SJSA1 (cell line): ENCODE measurements at regions not wholly inside any gene's neighbourhood (a gene's known extent, or its start where the extent isn't known, plus 50 kb on each side); places are given as distances from the start of the nearest gene placed in this dataset.

Source experiments
- DNase-seq, 2 experiments: peaks; one replicate each; pipeline ENCODE4 v3.0.0-alpha.2; 2015 to 2020; ENCODE audit warnings: low spot score in 2 of 2, low read depth in 1 of 2
- H3K27ac ChIP-seq: fragments of 250-450 bp; sonication (Bioruptor Pico); 2 replicates; pipeline ENCODE4 v1.5.1; 2020; ENCODE audit warnings: mild to moderate bottlenecking, moderate library complexity
- H3K27me3 ChIP-seq: fragments of 250-450 bp; sonication (Bioruptor Pico); replicated peaks from 2 replicates; pipeline ENCODE4 v1.5.1; 2020; ENCODE audit warnings: mild to moderate bottlenecking, moderate library complexity
- H3K36me3 ChIP-seq: fragments of 250-450 bp; sonication (Bioruptor Pico); 2 replicates; pipeline ENCODE4 v1.5.1; 2020; ENCODE audit warnings: mild to moderate bottlenecking
- H3K4me1 ChIP-seq: fragments of 250-450 bp; sonication (Bioruptor Pico); replicated peaks from 2 replicates; pipeline ENCODE4 v1.6.1; 2021; ENCODE audit warnings: mild to moderate bottlenecking
- H3K4me3 ChIP-seq: fragments of 250-450 bp; sonication (Bioruptor Pico); 2 replicates; pipeline ENCODE4 v1.5.1; 2020; ENCODE audit warnings: mild to moderate bottlenecking
- H3K9me3 ChIP-seq: fragments of 250-450 bp; sonication (Bioruptor Pico); replicated peaks from 2 replicates; pipeline ENCODE4 v1.5.1; 2020; ENCODE audit warnings: mild to moderate bottlenecking

DNA sequence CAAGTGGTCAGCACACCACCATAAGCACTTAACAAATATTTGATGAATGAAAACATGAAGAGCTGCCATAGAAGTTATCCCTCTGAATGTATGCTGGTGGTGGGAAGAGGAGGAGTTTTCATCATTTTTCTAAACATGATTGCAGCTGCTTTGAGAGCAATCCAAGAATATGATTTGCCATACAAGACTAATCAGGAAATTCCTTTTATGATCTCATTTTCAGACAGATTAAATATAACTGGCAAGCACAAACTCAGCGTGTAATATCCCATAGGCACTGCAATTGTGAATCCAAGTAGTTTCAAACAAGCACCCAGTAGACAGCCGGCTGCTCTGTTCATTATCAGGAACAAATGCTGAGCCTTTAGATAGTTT is 505.7 kb upstream of the LUZP2 start:
- no peak overlapping the region for H3K4me3 ChIP-seq
- DNase-seq: no peak

DNA sequence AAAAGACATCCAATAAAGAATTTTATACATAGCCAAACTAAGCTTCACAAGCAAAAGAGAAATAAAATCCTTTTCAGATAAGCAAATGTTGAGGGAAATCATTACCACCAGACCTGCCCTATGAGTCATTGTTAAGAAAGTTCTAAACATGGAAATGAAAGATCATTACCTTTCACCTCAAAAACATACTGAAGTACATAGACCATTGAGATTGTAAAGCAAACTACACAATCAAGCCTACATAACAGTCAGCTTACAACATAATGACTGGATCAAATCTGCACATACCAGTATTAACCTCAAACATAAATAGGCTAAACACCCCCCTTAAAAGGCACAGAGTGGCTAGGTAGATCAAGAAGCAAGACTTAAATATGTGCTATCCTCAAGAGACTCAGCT is 501.0 kb upstream of the LUZP2 start:
- Histone ChIP-seq H3K27me3 (no peaks in the 10 kb centered on the region), H3K36me3 (no peaks in the 10 kb centered on the region)
- no peak for DNase-seq

More for the DNA sequence above, 505.7 kb upstream of the LUZP2 start:
- H3K36me3 ChIP-seq: no peaks in the 10 kb centered on the region
- no peaks in the 10 kb centered on the region for H3K27me3 ChIP-seq
- peaks cover 38% of the 10 kb centered on the region for H3K4me1 ChIP-seq
- peak overlapping the region; percentile 10; the same call in 1 of the 2 replicates for H3K27ac ChIP-seq
- no peaks in the 10 kb centered on the region for H3K9me3 ChIP-seq

DNA sequence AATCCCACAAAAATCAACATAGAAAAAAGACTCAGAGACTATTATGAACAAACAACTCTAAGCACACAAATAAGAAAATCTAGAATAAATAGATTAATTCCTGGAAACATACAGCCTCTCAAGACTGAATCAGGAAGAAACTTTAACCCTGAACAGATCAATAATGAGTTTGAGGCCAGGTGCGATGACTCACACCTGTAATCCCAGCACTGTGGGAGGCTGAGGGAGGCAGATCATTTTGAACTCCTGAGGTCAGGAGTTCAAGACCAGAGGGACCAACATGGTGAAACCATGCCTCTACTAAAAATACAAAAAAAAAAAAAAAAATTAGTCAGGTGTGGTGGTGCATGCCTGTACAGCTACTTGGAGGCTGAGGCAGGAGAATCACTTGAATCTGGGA is 499.5 kb upstream of the LUZP2 start:
- Histone ChIP-seq H3K9me3 (no peaks in the 10 kb centered on the region), H3K4me1 (0 out of 2 replicates have a peak, but pooled peaks cover 3% of the 10 kb centered on the region), H3K27ac (no peak overlapping the region), H3K36me3 (no peaks in the 10 kb centered on the region), H3K27me3 (no peaks in the 10 kb centered on the region), H3K4me3 (no peak overlapping the region)
- no peak for DNase-seq

More for the DNA sequence above, 501.0 kb upstream of the LUZP2 start:
- no peak overlapping the region for H3K27ac ChIP-seq
- no peaks in the 10 kb centered on the region for H3K9me3 ChIP-seq
- H3K4me1 ChIP-seq: peaks cover 8% of the 10 kb centered on the region
- no peak overlapping the region for H3K4me3 ChIP-seq

DNA sequence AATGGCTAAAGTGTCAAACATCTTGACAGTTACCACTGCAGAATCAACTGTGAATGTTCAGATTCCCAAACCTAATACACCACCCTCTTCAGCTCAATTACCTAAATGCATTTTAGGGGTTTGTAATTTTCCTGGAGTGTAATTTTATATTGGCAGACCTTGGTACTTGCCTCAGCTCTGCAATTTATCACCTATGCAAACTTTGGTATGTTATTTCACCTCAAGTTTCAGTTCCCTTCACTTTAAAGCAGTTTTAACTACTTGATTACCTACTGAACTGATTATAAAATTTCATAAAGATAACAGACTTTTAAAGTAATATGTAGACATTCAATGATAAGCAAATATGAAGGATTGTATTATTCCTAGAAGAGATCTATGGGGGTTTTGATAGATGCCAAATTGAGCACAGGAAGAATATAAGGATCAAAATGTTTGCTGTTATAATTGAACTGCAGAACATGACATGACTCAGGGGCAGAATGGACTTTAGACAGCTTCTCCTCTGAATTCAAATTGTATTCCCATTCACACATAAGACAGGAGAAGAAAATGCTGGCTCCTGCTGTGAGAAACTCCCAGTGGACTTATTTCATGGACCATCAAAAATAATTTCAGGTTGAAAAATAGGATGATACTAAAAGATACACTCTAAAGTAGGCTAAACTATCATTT is 491.5 kb upstream of the LUZP2 start:
- H3K27ac ChIP-seq: no peak overlapping the region
- no peaks in the 10 kb centered on the region for H3K4me1 ChIP-seq
- H3K9me3 ChIP-seq: no peaks in the 10 kb centered on the region
- H3K27me3 ChIP-seq: no peaks in the 10 kb centered on the region
- H3K36me3 ChIP-seq: no peaks in the 10 kb centered on the region
- DNase-seq: no peak
- H3K4me3 ChIP-seq: no peak overlapping the region

DNA sequence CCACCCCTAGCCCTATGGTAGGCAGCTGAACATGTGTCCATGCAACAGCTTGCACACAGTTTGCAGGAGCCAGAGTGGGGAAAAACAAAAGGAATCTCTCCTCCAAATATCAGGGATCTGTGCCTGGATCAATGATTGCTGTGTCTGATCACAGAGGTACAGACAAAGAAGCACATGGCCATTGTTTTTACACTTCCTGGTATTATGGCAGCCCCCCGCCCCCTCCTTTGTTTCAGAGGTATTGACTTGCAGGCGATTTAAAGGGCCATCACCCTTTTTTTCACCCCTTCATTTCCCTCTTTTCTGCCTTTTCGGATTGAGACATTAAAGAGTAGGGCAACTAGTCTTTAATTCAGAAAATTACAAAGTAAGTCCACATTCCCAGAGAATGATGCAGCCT is 453.0 kb upstream of the LUZP2 start:
- no peak overlapping the region for H3K4me3 ChIP-seq

DNA sequence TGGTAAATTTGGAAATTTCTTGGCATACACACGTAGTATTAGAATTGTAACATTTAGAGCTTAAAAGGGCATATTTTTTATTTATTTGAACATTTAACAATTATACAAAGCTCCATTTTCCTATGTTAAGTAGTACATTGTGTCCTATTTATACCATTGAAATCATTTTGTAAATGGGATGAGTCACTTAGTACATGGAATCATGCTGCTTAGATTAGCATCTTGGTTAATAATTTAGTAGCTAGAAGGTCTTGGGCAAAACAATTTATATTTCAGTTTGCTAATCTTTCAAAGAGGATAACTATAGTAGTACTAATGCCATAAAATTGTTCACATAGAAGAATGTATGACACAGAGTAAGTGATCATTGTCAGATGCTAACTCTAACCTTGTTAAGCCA is 450.1 kb upstream of the LUZP2 start:
- Histone ChIP-seq H3K27me3 (no peaks in the 10 kb centered on the region), H3K27ac (no peak overlapping the region), H3K36me3 (no peaks in the 10 kb centered on the region), H3K9me3 (0 out of 2 replicates have a peak, but pooled peaks cover 3% of the 10 kb centered on the region), H3K4me1 (no peaks in the 10 kb centered on the region), H3K4me3 (no peak overlapping the region)
- DNase-seq: no peak

More for the DNA sequence above, 453.0 kb upstream of the LUZP2 start:
- Histone ChIP-seq H3K36me3 (no peaks in the 10 kb centered on the region), H3K4me1 (no peaks in the 10 kb centered on the region), H3K27ac (no peak overlapping the region), H3K27me3 (no peaks in the 10 kb centered on the region), H3K9me3 (0 out of 2 replicates have a peak, but pooled peaks cover 3% of the 10 kb centered on the region)
- DNase-seq: no peak

DNA sequence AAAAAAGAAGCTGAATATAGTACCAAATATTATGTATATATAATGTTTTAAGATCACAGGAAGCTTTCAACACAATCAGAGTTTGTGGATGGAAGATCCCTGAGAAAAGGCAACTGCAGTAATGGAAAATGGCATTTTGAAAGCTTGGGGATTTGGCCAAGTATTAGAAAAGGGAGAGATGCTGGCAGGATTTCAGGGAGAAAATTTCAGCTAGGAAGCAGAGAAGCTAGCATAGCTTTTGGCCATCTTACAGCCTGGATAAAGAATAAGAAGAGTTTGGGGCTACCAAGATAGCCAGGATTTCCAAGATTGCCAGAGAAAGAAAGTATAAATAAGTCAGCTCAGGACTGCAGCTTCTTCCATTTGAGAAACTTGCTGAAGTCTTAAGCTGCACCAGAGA is 440.8 kb upstream of the LUZP2 start:
- H3K27me3 ChIP-seq: no peaks in the 10 kb centered on the region
- H3K36me3 ChIP-seq: no peaks in the 10 kb centered on the region
- no peak overlapping the region for H3K27ac ChIP-seq
- no peak overlapping the region for H3K4me3 ChIP-seq
- no peaks in the 10 kb centered on the region for H3K4me1 ChIP-seq
- DNase-seq: no peak
- H3K9me3 ChIP-seq: no peaks in the 10 kb centered on the region

DNA sequence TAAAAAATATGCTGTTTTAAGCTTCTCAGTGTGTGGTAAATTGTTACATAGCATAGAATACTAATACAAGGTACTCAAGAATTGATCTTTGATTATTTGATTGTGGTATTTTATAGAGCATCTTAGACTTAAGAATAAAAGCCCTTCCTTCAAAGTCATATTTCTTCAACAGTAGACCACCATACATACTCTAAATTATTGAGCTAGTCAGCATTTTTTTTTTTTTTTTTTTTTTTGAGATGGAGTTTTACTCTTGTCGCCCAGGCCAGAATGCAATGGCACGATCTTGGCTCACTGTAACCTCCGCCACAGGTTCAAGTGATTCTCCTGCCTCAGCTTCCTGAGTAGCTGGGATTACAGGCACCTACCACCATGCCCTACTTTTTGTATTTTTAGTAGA is 436.7 kb upstream of the LUZP2 start:
- no peak for DNase-seq
- H3K4me3 ChIP-seq: no peak overlapping the region
- no peak overlapping the region for H3K27ac ChIP-seq
- no peaks in the 10 kb centered on the region for H3K36me3 ChIP-seq
- H3K27me3 ChIP-seq: no peaks in the 10 kb centered on the region
- H3K9me3 ChIP-seq: no peaks in the 10 kb centered on the region
- no peaks in the 10 kb centered on the region for H3K4me1 ChIP-seq

DNA sequence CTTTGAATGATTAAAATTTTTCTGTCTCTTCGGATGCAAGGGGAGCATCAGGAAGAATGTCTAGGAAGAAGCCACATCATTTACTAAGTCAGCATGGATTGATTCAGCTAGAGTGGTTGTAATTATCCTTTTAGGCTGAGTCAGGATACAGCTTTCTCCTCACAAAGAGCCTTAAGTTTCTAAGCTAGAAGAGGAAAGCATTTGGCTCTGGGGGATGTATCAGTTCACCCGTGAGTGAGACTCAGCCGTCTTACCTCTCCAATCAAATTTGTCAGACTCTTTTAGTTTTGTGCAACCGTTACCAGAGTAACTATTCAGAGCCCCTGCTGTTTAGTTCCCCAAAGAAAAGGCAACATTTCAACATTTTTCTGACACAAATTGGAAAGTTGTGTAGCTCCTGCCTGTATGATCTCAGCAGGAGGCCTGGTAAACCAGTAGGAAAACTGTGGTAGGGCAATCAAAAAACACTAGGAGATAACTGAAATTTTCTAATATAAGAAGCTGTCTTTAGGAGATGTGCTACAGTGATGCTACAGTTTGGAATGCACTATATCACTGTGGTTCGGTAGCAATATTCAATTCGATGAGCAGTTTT is 432.4 kb upstream of the LUZP2 start:
- Histone ChIP-seq H3K27me3 (no peaks in the 10 kb centered on the region), H3K9me3 (no peaks in the 10 kb centered on the region), H3K4me3 (no peak overlapping the region), H3K27ac (no peak overlapping the region), H3K36me3 (no peaks in the 10 kb centered on the region), H3K4me1 (no peaks in the 10 kb centered on the region)
- no peak for DNase-seq

DNA sequence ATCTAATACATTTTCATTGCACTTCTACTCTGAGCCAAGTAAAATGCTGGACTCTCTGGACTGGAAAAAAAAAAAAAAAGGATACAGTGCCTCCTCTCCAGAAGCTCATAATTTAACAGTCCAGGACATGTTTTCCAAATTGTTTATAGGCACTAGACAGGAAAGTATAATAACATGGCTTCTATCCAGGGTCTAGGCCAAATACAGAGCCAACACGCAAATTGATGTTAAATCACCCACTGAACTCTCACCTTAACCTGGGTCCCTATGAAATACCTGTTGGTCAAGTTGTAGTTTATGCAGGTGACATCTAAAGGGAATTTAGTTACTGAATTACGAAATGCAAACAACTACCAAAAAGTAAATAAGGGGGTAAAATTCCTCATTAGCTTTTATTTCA is 428.7 kb upstream of the LUZP2 start:
- Histone ChIP-seq H3K27me3 (no peaks in the 10 kb centered on the region), H3K27ac (no peak overlapping the region), H3K9me3 (no peaks in the 10 kb centered on the region), H3K4me3 (no peak overlapping the region), H3K36me3 (no peaks in the 10 kb centered on the region), H3K4me1 (no peaks in the 10 kb centered on the region)
- no peak for DNase-seq

DNA sequence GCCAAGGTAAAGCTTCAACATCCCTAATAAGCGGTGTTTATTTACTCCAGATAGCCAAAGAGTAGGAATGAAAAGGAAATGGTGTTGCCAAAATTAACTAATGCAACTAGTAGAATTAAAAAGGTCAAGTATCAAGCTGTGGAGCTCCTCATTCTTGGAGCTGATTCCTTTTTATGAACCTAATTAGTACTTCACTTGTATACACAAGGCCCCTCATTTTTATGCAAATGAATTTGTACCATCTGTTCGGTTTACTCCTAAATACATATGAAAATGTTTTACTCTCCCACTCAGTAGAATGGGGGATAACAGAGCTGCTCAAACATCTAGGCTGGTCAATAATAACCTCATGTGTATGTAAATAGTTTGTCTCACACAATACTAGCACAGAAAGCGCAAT is 426.4 kb upstream of the LUZP2 start:
- DNase-seq: no peak
- Histone ChIP-seq H3K27me3 (no peaks in the 10 kb centered on the region), H3K9me3 (no peaks in the 10 kb centered on the region), H3K27ac (no peak overlapping the region), H3K36me3 (no peaks in the 10 kb centered on the region), H3K4me3 (no peak overlapping the region), H3K4me1 (no peaks in the 10 kb centered on the region)

DNA sequence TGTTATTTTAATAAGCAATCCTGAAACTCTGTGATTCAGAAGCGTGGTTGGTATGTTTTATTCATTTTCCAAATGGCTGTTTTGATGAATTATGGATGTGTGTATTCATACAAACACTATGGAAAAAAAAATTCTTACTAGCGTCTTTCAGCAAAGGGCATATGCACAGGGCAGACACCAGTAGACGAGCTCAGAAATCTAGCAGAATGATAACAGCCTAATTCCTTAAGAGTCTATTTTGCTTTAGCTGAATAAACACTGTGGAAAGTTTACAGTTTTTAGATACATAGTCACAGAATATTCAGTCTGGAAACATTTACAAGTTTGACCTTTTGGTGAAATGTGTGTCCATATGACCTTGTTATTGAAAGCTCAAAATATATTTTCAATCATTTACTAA is 418.8 kb upstream of the LUZP2 start:
- Histone ChIP-seq H3K4me1 (no peaks in the 10 kb centered on the region), H3K27me3 (no peaks in the 10 kb centered on the region), H3K36me3 (no peaks in the 10 kb centered on the region), H3K4me3 (no peak overlapping the region), H3K27ac (no peak overlapping the region), H3K9me3 (no peaks in the 10 kb centered on the region)
- no peak for DNase-seq

DNA sequence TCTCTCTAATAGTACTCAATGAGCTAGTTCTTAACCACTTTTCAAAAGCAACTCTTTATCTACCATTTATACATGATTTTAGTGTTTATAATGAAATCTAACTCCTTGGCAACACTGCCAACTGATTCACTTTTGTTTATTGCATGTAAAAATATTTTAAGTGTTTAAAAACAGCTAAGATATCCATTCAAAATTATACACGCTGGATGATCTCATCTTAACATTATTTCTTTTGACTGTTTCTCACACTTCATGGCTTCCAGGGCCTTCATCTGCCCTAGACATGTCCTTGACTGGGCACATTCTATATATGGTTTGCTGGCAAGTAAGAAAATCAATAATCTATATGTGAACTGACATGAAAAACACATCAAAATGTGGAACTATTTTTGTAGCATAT is 414.6 kb upstream of the LUZP2 start:
- no peak overlapping the region for H3K27ac ChIP-seq

DNA sequence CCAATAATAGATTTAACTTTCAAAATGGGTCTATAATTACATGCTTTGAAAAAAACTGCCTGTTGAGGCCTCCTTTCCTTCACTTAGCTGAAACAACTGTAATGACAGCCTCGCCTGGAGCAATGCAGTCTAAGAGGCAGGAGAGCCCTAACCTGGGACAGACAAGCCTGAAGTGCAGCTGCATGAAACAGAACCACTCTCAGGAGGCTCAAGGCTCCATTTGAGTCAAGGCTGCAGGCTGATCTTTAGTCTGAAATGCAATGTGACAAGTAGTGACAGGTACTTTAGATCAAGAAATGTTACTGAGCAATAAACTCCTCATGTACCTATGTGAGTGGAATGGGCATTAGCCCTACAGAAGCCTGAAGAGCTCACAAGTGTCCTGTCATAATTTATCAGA is 414.0 kb upstream of the LUZP2 start:
- Histone ChIP-seq H3K27ac (no peak overlapping the region), H3K27me3 (no peaks in the 10 kb centered on the region), H3K4me1 (no peaks in the 10 kb centered on the region), H3K4me3 (no peak overlapping the region), H3K9me3 (no peaks in the 10 kb centered on the region), H3K36me3 (no peaks in the 10 kb centered on the region)
- DNase-seq: no peak

More for the DNA sequence above, 414.6 kb upstream of the LUZP2 start:
- H3K4me1 ChIP-seq: no peaks in the 10 kb centered on the region
- H3K9me3 ChIP-seq: no peaks in the 10 kb centered on the region
- H3K4me3 ChIP-seq: no peak overlapping the region
- no peaks in the 10 kb centered on the region for H3K36me3 ChIP-seq
- no peak for DNase-seq
- no peaks in the 10 kb centered on the region for H3K27me3 ChIP-seq

DNA sequence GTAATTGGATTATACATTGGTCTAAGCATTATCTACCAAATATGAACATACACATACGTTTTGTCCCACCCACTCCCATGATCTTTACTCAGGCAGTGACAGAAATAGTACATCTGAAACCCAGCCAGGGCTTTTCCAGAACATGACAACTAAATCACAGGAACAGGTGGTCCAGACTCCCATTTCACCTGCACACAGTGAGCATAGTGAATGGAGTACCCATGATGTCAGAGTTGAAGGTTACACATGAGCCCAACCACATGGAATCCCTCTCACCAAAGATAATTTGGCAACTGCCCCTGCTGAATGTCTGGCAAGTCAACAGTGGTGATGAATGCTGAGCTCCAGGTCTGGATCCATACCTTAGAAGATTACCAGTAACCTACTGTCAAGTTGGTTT is 411.9 kb upstream of the LUZP2 start:
- no peak for DNase-seq
- no peaks in the 10 kb centered on the region for H3K36me3 ChIP-seq
- H3K27me3 ChIP-seq: no peaks in the 10 kb centered on the region
- H3K9me3 ChIP-seq: no peaks in the 10 kb centered on the region
- no peak overlapping the region for H3K4me3 ChIP-seq
- H3K4me1 ChIP-seq: no peaks in the 10 kb centered on the region
- H3K27ac ChIP-seq: no peak overlapping the region
